RWPE2 (cell line): ENCODE measurements at regions not wholly inside any gene's neighbourhood (a gene's known extent, or its start where the extent isn't known, plus 50 kb on each side); places are given as distances from the start of the nearest gene placed in this dataset.

ENCODE experiments used
- ATAC-seq: fragments of 200-7000 bp; cut with Tn5 transposase; 3 replicates; pipeline ENCODE4 v1.9.1; 2021; ENCODE audit warnings: low read depth
- DNase-seq: peaks from one replicate; pipeline ENCODE4 v3.0.0-alpha.2; 2020; ENCODE audit warnings: low spot score
- H3K27ac ChIP-seq: fragments of 450-650 bp; 2 replicates; pipeline ENCODE4 v1.5.1; 2017; ENCODE audit warnings: mild to moderate bottlenecking; ENCODE audit not compliant: poor library complexity, severe bottlenecking
- H3K27me3 ChIP-seq: fragments of 250-450 bp; sonication (Bioruptor Pico); 2 replicates; pipeline ENCODE4 v1.5.1; 2021; ENCODE audit warnings: mild to moderate bottlenecking, moderate library complexity; ENCODE audit not compliant: insufficient read depth, poor library complexity, severe bottlenecking
- H3K36me3 ChIP-seq: fragments of 250-450 bp; sonication (Bioruptor Pico); 2 replicates; pipeline ENCODE4 v1.5.1; 2020; ENCODE audit warnings: low read depth, mild to moderate bottlenecking, moderate library complexity
- H3K4me1 ChIP-seq: fragments of 250-450 bp; sonication (Bioruptor Pico); 2 replicates; pipeline ENCODE4 v1.5.1; 2021; ENCODE audit warnings: mild to moderate bottlenecking, moderate library complexity; ENCODE audit not compliant: insufficient read depth, poor library complexity, severe bottlenecking
- H3K4me3 ChIP-seq: fragments of 250-450 bp; sonication (Bioruptor Pico); 2 replicates; pipeline ENCODE4 v1.5.1; 2021; ENCODE audit warnings: mild to moderate bottlenecking, moderate library complexity; ENCODE audit not compliant: severe bottlenecking
- H3K9me3 ChIP-seq: fragments of 250-450 bp; sonication (Bioruptor Pico); 2 replicates; pipeline ENCODE4 v1.5.1; 2021; ENCODE audit warnings: mild to moderate bottlenecking, moderate library complexity; ENCODE audit not compliant: severe bottlenecking
- TF ChIP-seq, protein P1 (sequence below): fragments of 450-650 bp; IDR thresholded peaks from one replicate; pipeline ENCODE4 v1.5.1; 2017; ENCODE audit warnings: mild to moderate bottlenecking, moderate library complexity; ENCODE audit not compliant: poor library complexity, severe bottlenecking

DNA sequence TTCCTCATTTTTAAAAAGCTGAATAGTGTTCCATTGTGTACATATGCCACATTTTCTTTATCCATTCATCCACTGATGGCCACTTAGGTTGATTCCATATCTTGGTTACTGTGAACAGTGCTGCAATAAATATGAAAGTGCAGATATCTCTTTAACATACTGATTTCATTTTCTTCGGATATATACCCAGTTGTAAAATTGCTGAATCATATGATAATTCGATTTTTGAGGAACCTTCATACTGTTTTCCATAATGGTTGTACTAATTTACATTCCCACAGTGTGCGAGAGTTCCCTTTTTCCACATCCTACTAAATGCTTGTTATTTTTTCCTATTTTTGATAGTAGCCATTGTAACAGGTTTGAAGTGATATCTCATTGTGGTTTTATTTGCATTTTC is 263.2 kb downstream of the STK31 start:
- ATAC-seq (no peak), DNase-seq (no peak)
- H3K27ac ChIP-seq, result no peak overlapping the region
- H3K4me3 ChIP-seq, result no peak overlapping the region
- H3K27me3 ChIP-seq, result no peaks in the 10 kb centered on the region
- H3K4me1 ChIP-seq, result no peaks in the 10 kb centered on the region
- H3K9me3 ChIP-seq, result no peaks in the 10 kb centered on the region
- TF ChIP-seq, protein P1, sequence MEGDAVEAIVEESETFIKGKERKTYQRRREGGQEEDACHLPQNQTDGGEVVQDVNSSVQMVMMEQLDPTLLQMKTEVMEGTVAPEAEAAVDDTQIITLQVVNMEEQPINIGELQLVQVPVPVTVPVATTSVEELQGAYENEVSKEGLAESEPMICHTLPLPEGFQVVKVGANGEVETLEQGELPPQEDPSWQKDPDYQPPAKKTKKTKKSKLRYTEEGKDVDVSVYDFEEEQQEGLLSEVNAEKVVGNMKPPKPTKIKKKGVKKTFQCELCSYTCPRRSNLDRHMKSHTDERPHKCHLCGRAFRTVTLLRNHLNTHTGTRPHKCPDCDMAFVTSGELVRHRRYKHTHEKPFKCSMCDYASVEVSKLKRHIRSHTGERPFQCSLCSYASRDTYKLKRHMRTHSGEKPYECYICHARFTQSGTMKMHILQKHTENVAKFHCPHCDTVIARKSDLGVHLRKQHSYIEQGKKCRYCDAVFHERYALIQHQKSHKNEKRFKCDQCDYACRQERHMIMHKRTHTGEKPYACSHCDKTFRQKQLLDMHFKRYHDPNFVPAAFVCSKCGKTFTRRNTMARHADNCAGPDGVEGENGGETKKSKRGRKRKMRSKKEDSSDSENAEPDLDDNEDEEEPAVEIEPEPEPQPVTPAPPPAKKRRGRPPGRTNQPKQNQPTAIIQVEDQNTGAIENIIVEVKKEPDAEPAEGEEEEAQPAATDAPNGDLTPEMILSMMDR, result no peak
- no peaks in the 10 kb centered on the region for H3K36me3 ChIP-seq

GRCh38 chr7:23980081-23980480 is 270.1 kb downstream of the STK31 start:
- Histone ChIP-seq H3K4me3 (no peak overlapping the region), H3K36me3 (no peaks in the 10 kb centered on the region), H3K27ac (no peak overlapping the region), H3K27me3 (no peaks in the 10 kb centered on the region), H3K9me3 (peaks cover 3% of the 10 kb centered on the region), H3K4me1 (no peaks in the 10 kb centered on the region)
- TF ChIP-seq, protein P1, result no peak
- DNase-seq, result no peak
- ATAC-seq, result no peak

GRCh38 chr7:23981314-23981713 is 271.3 kb downstream of the STK31 start:
- DNase-seq (no peak), ATAC-seq (no peak)
- H3K9me3 ChIP-seq, result peaks cover 3% of the 10 kb centered on the region
- H3K27ac ChIP-seq, result no peak overlapping the region
- TF ChIP-seq, protein P1, result no peak
- H3K4me3 ChIP-seq, result no peak overlapping the region
- no peaks in the 10 kb centered on the region for H3K27me3 ChIP-seq
- no peaks in the 10 kb centered on the region for H3K4me1 ChIP-seq
- H3K36me3 ChIP-seq, result no peaks in the 10 kb centered on the region

- no peak for ATAC-seq
- H3K36me3 ChIP-seq, result no peaks in the 10 kb centered on the region
- H3K4me1 ChIP-seq, result no peaks in the 10 kb centered on the region
- H3K9me3 ChIP-seq, result peaks cover 3% of the 10 kb centered on the region
- no peak overlapping the region for H3K27ac ChIP-seq
- TF ChIP-seq, protein P1, result no peak
- peaks cover 4% of the 10 kb centered on the region for H3K27me3 ChIP-seq
- no peak overlapping the region for H3K4me3 ChIP-seq
- no peak for DNase-seq
These were observed 271.7 kb downstream of the STK31 start for GRCh38 chr7:23981758-23982157.

DNA sequence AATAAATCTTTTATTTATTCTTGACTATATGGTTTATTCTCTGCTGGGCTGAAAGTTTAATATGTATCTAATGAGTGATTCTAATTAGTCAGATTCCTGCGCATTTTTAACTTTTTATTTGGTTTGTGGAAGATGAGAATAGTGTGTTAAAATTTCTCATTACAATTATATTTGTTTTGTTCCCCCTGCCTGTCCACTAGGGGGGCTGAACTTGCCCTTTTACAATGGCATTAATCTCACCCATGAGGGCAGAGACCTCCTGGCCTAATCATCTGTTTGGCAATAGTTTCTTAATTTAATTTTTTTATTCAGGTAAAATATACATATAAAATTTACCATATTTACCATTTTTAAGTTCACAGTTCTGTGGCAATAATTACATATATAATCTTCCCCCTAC is 278.5 kb upstream of the NPY start:
- DNase-seq, result no peak
- no peak overlapping the region for H3K27ac ChIP-seq
- H3K27me3 ChIP-seq, result no peaks in the 10 kb centered on the region
- H3K9me3 ChIP-seq, result peaks cover 3% of the 10 kb centered on the region
- ATAC-seq, result no peak
- TF ChIP-seq, protein P1, result no peak
- H3K4me3 ChIP-seq, result no peak overlapping the region
- H3K36me3 ChIP-seq, result no peaks in the 10 kb centered on the region
- no peaks in the 10 kb centered on the region for H3K4me1 ChIP-seq
